ENCODE measurements at regions not wholly inside any gene's neighbourhood (a gene's known extent, or its start where the extent isn't known, plus 50 kb on each side); places are given as distances from the start of the nearest gene placed in this dataset.

DNA sequence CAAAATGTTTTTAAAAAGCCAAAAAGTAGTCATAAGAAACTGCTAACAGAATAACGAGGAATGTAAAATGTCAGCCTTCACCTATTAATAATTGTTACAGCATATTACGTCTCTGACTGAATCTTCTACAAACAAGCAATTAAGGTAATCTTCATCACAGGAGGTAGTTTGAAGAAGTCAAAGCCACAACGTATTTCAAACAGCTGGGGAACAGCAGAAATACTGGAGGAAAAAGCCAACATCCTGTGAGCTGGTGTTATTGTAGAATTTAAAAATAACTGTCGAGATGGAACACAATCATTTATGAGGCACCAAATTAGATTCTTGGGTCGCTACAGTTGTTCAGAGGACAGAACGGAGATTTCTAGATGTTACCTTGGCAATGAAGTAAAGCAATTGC, 450.5 kb downstream of the AGTPBP1 start:
- H3K4me1 ChIP-seq (ENCODE audit: control insufficient read depth in 2 of 2, insufficient read depth in 2 of 2, low read length in 1 of 2) = no peaks in the 10 kb centered on the region
- no peaks in the 10 kb centered on the region for H3K27me3 ChIP-seq (ENCODE audit: control insufficient read depth in 1 of 2, insufficient read depth in 2 of 2, low read length in 2 of 2)
- no peak overlapping the region for H3K4me3 ChIP-seq (ENCODE audit: low read depth in 1 of 2, low read length in 2 of 2)
- no peaks in the 10 kb centered on the region for H3K36me3 ChIP-seq (ENCODE audit: control insufficient read depth in 2 of 2, insufficient read depth in 2 of 2, low read length in 1 of 2)
- no peaks in the 10 kb centered on the region for H3K9me3 ChIP-seq (ENCODE audit: control insufficient read depth in 2 of 2, insufficient read depth in 1 of 2, low read depth in 1 of 2, low read length in 1 of 2)
- no peak overlapping the region for H3K27ac ChIP-seq (ENCODE audit: low read depth in 2 of 2, low read length in 1 of 2)
- 50 to 57% methylated on average over 6 of the region's 6 CpGs for WGBS, 2 donors

DNA sequence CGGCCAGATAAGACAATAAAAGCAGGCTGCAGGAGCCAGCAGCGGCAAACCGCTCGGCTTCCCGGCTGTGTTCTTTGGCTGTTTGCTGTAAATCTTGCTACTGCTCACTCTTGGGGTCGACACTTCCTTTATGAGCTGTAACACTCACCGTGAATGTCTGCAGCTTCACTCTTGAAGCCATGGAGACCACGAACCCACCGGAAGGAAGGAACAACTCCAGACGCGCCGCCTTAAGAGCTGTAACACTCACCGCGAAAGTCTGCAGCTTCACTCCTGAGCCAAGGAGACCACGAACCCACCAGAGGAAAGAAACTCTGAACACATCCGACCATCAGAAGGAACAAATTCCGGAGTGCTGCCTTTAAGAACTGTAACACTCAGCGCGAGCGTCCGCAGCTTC, 451.7 kb downstream of the AGTPBP1 start:
- 67 to 80% methylated on average over 21 of the region's 21 CpGs for WGBS, 2 donors
- H3K27ac ChIP-seq (ENCODE audit: low read depth in 2 of 2, low read length in 1 of 2) = no peak overlapping the region
- H3K9me3 ChIP-seq (ENCODE audit: control insufficient read depth in 2 of 2, insufficient read depth in 1 of 2, low read depth in 1 of 2, low read length in 1 of 2) = no peaks in the 10 kb centered on the region
- H3K36me3 ChIP-seq (ENCODE audit: control insufficient read depth in 2 of 2, insufficient read depth in 2 of 2, low read length in 1 of 2) = no peaks in the 10 kb centered on the region
- H3K27me3 ChIP-seq (ENCODE audit: control insufficient read depth in 1 of 2, insufficient read depth in 2 of 2, low read length in 2 of 2) = no peaks in the 10 kb centered on the region
- H3K4me3 ChIP-seq (ENCODE audit: low read depth in 1 of 2, low read length in 2 of 2) = no peak overlapping the region
- no peaks in the 10 kb centered on the region for H3K4me1 ChIP-seq (ENCODE audit: control insufficient read depth in 2 of 2, insufficient read depth in 2 of 2, low read length in 1 of 2)

DNA sequence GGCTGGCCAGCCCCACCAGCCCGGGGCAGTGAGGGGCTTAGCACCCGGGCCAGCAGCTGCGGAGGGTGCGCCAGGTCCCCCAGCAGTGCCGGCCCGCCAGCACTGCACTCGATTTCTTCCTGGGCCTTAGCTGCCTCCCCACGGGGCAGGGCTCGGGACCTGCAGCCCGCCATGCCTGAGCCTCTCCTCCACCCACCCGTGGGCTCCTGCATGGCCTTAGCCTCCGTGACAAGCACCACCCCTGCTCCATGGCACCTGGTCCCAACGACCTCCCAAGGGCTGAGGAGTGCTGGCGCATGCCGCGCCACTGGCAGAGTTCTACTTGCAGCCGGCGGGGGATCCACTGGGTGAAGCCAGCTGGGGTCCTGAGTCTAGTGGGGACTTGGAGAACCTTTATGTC, 452.6 kb downstream of the AGTPBP1 start:
- Histone ChIP-seq H3K27ac (ENCODE audit: low read depth in 2 of 2, low read length in 1 of 2) (no peak overlapping the region), H3K9me3 (ENCODE audit: control insufficient read depth in 2 of 2, insufficient read depth in 1 of 2, low read depth in 1 of 2, low read length in 1 of 2) (no peaks in the 10 kb centered on the region), H3K36me3 (ENCODE audit: control insufficient read depth in 2 of 2, insufficient read depth in 2 of 2, low read length in 1 of 2) (no peaks in the 10 kb centered on the region), H3K4me1 (ENCODE audit: control insufficient read depth in 2 of 2, insufficient read depth in 2 of 2, low read length in 1 of 2) (no peaks in the 10 kb centered on the region), H3K27me3 (ENCODE audit: control insufficient read depth in 1 of 2, insufficient read depth in 2 of 2, low read length in 2 of 2) (no peaks in the 10 kb centered on the region), H3K4me3 (ENCODE audit: low read depth in 1 of 2, low read length in 2 of 2) (no peak overlapping the region)
- WGBS, 2 donors = 93 to 96% methylated on average over 18 of the region's 18 CpGs

DNA sequence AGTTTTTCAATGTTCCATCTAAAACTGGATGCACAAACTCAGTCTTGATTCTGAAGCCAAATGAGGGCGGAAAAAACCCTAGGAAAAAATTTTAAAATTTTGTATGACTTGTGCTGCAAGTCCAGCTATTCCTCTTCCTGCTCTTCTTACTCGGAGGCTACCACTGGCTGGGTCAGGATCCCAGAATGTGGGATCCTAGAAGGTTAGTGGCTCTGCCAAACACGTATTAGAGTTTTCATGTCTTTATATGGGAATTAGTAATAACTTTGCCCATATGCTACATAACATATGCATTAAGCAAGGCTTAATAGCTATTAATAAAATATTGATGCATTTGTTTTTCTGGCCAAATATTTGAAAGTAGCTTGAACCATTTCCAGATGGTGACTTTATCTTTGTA, 458.3 kb downstream of the AGTPBP1 start:
- Histone ChIP-seq H3K36me3 (ENCODE audit: control insufficient read depth in 2 of 2, insufficient read depth in 2 of 2, low read length in 1 of 2) (no peaks in the 10 kb centered on the region), H3K9me3 (ENCODE audit: control insufficient read depth in 2 of 2, insufficient read depth in 1 of 2, low read depth in 1 of 2, low read length in 1 of 2) (no peaks in the 10 kb centered on the region), H3K27ac (ENCODE audit: low read depth in 2 of 2, low read length in 1 of 2) (no peak overlapping the region), H3K4me3 (ENCODE audit: low read depth in 1 of 2, low read length in 2 of 2) (no peak overlapping the region), H3K27me3 (ENCODE audit: control insufficient read depth in 1 of 2, insufficient read depth in 2 of 2, low read length in 2 of 2) (no peaks in the 10 kb centered on the region), H3K4me1 (ENCODE audit: control insufficient read depth in 2 of 2, insufficient read depth in 2 of 2, low read length in 1 of 2) (no peaks in the 10 kb centered on the region)
- WGBS, 2 donors = 72 to 75% methylated on average over 3 of the region's 3 CpGs

DNA sequence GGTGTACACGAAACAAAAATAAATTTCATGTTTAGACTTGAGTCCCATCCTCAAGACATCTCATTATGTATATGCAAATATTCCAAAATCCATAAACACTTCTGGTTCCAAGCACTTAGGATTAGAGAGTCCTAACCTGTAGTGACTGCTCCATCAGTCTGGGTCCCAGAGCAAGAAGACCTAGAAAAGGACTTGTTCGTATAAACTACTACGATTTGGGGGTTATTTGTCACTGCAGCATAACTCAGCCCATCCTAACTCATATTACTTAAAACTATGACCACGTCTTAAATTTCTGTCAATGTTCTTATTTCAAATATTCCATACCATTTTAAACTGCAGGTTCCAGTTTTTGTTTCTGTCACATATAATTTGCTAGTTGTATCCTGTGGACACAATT, 463.0 kb downstream of the AGTPBP1 start:
- H3K36me3 ChIP-seq (ENCODE audit: control insufficient read depth in 2 of 2, insufficient read depth in 2 of 2, low read length in 1 of 2) = no peaks in the 10 kb centered on the region
- H3K4me1 ChIP-seq (ENCODE audit: control insufficient read depth in 2 of 2, insufficient read depth in 2 of 2, low read length in 1 of 2) = no peaks in the 10 kb centered on the region
- no peak overlapping the region for H3K4me3 ChIP-seq (ENCODE audit: low read depth in 1 of 2, low read length in 2 of 2)
- WGBS, 2 donors = 68 to 80% methylated on average over 4 of the region's 4 CpGs
- no peaks in the 10 kb centered on the region for H3K9me3 ChIP-seq (ENCODE audit: control insufficient read depth in 2 of 2, insufficient read depth in 1 of 2, low read depth in 1 of 2, low read length in 1 of 2)
- no peaks in the 10 kb centered on the region for H3K27me3 ChIP-seq (ENCODE audit: control insufficient read depth in 1 of 2, insufficient read depth in 2 of 2, low read length in 2 of 2)
- H3K27ac ChIP-seq (ENCODE audit: low read depth in 2 of 2, low read length in 1 of 2) = no peak overlapping the region

DNA sequence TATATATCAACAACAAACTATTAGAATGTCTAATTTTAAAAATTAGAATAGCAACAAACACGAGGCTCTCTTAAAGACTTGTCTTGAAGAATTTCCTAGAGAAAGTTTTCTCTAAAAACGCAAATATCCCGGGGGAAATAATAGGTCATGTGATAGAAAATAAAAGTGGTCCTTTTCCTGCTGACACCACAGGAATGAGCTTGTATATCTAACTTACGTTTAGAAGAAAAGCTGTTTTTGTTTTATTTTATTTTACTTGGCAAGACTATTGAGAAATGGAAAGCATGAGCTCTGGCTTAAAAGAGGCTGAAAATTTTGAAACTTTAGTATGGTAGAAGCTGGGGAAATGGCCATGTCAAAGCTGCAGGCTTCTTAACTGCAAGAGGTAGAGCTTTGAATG, 465.0 kb downstream of the AGTPBP1 start:
- Histone ChIP-seq H3K36me3 (ENCODE audit: control insufficient read depth in 2 of 2, insufficient read depth in 2 of 2, low read length in 1 of 2) (no peaks in the 10 kb centered on the region), H3K9me3 (ENCODE audit: control insufficient read depth in 2 of 2, insufficient read depth in 1 of 2, low read depth in 1 of 2, low read length in 1 of 2) (no peaks in the 10 kb centered on the region), H3K4me3 (ENCODE audit: low read depth in 1 of 2, low read length in 2 of 2) (no peak overlapping the region), H3K27me3 (ENCODE audit: control insufficient read depth in 1 of 2, insufficient read depth in 2 of 2, low read length in 2 of 2) (no peaks in the 10 kb centered on the region), H3K4me1 (ENCODE audit: control insufficient read depth in 2 of 2, insufficient read depth in 2 of 2, low read length in 1 of 2) (no peaks in the 10 kb centered on the region), H3K27ac (ENCODE audit: low read depth in 2 of 2, low read length in 1 of 2) (no peak overlapping the region)
- 37 to 56% methylated on average over 4 of the region's 4 CpGs for WGBS, 2 donors

DNA sequence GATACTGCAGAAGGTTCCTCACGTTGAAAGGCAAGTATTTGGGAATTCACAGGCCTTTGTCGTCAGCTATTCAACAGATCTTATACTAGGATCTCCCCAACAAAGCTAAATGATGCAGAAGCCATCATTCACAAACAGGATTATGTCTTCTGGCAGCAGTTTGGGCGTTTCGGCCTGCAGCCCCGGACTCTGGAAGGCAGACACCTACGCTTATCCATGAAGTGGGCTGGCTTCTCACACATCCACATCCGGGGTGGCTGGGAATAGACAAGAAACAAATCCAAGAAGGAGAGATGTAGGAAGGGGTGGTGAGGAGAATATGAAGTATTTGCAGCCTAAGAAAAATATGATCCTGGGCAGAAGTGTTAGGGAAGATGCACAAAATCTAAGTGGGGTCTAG, 471.9 kb downstream of the AGTPBP1 start:
- H3K27ac ChIP-seq (ENCODE audit: low read depth in 2 of 2, low read length in 1 of 2) = no peak overlapping the region
- WGBS, 2 donors = 83 to 84% methylated on average over 7 of the region's 7 CpGs
- H3K27me3 ChIP-seq (ENCODE audit: control insufficient read depth in 1 of 2, insufficient read depth in 2 of 2, low read length in 2 of 2) = no peaks in the 10 kb centered on the region
- no peak overlapping the region for H3K4me3 ChIP-seq (ENCODE audit: low read depth in 1 of 2, low read length in 2 of 2)
- no peaks in the 10 kb centered on the region for H3K4me1 ChIP-seq (ENCODE audit: control insufficient read depth in 2 of 2, insufficient read depth in 2 of 2, low read length in 1 of 2)
- H3K36me3 ChIP-seq (ENCODE audit: control insufficient read depth in 2 of 2, insufficient read depth in 2 of 2, low read length in 1 of 2) = no peaks in the 10 kb centered on the region
- no peaks in the 10 kb centered on the region for H3K9me3 ChIP-seq (ENCODE audit: control insufficient read depth in 2 of 2, insufficient read depth in 1 of 2, low read depth in 1 of 2, low read length in 1 of 2)

DNA sequence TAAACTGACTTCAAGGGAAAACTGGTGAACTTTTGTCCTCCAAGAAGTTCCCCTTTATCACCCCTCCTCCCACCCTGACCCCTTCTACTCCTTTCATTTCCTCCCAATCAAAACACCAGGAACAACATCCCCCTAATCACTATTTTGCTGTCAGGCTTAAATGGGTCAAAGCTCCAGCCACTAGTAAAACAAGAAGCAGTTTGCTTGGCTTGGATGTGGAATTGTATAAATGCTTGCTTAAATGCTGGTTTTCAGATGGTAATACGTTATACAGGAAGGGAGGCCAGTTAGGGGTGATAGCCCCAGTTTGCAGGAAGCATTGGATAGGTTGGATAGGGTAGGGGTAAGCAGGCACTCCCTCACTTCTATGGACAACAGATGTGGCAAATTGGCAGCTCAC, 473.6 kb downstream of the AGTPBP1 start:
- no peaks in the 10 kb centered on the region for H3K27me3 ChIP-seq (ENCODE audit: control insufficient read depth in 1 of 2, insufficient read depth in 2 of 2, low read length in 2 of 2)
- WGBS, 2 donors = 45 to 56% methylated on average over 1 of the region's 1 CpG
- H3K9me3 ChIP-seq (ENCODE audit: control insufficient read depth in 2 of 2, insufficient read depth in 1 of 2, low read depth in 1 of 2, low read length in 1 of 2) = no peaks in the 10 kb centered on the region
- no peaks in the 10 kb centered on the region for H3K4me1 ChIP-seq (ENCODE audit: control insufficient read depth in 2 of 2, insufficient read depth in 2 of 2, low read length in 1 of 2)
- H3K36me3 ChIP-seq (ENCODE audit: control insufficient read depth in 2 of 2, insufficient read depth in 2 of 2, low read length in 1 of 2) = no peaks in the 10 kb centered on the region
- H3K27ac ChIP-seq (ENCODE audit: low read depth in 2 of 2, low read length in 1 of 2) = no peak overlapping the region
- no peak overlapping the region for H3K4me3 ChIP-seq (ENCODE audit: low read depth in 1 of 2, low read length in 2 of 2)

DNA sequence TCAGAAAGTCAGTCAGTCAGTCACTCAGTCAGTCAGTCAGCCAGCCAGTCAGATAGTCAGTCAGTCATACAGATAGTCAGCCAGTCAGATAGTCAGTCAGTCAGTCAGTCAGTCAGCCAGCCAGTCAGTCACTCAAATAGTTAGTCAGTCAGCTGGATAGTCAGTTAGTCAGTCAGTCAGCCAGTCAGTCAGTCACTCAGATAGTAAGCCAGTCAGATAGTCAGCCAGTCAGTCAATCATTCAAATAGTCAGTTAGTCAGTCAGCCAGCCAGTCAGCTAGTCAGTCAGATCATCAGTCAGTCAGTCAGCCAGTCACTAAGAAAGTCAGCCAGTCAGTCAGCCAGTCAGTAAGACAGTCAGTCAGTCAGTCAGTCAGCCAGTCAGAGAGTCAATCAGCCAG, 477.1 kb downstream of the AGTPBP1 start:
- no peaks in the 10 kb centered on the region for H3K9me3 ChIP-seq (ENCODE audit: control insufficient read depth in 2 of 2, insufficient read depth in 1 of 2, low read depth in 1 of 2, low read length in 1 of 2)
- H3K27me3 ChIP-seq (ENCODE audit: control insufficient read depth in 1 of 2, insufficient read depth in 2 of 2, low read length in 2 of 2) = no peaks in the 10 kb centered on the region
- H3K27ac ChIP-seq (ENCODE audit: low read depth in 2 of 2, low read length in 1 of 2) = no peak overlapping the region
- no peak overlapping the region for H3K4me3 ChIP-seq (ENCODE audit: low read depth in 1 of 2, low read length in 2 of 2)
- no peaks in the 10 kb centered on the region for H3K36me3 ChIP-seq (ENCODE audit: control insufficient read depth in 2 of 2, insufficient read depth in 2 of 2, low read length in 1 of 2)
- H3K4me1 ChIP-seq (ENCODE audit: control insufficient read depth in 2 of 2, insufficient read depth in 2 of 2, low read length in 1 of 2) = no peaks in the 10 kb centered on the region

DNA sequence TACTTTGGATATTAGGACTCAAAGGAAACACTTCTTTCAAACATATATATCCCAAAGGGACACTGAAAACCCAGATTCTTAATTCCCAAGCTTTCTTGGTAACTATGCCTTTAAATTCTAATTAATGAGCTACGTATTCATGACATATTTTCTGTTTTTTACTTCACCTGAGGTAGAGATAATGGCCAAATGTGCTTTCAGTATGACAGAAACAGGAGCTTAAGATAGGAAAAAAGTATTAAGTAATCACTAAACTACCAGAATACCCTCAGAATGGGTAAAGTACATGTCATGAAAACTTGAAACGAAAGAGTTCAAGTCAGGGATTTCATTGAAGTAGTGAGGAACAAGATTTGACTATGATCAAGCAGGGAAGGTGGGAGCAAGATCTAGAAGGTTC, 478.5 kb downstream of the AGTPBP1 start:
- Histone ChIP-seq H3K27ac (ENCODE audit: low read depth in 2 of 2, low read length in 1 of 2) (no peak overlapping the region), H3K27me3 (ENCODE audit: control insufficient read depth in 1 of 2, insufficient read depth in 2 of 2, low read length in 2 of 2) (no peaks in the 10 kb centered on the region), H3K36me3 (ENCODE audit: control insufficient read depth in 2 of 2, insufficient read depth in 2 of 2, low read length in 1 of 2) (no peaks in the 10 kb centered on the region), H3K9me3 (ENCODE audit: control insufficient read depth in 2 of 2, insufficient read depth in 1 of 2, low read depth in 1 of 2, low read length in 1 of 2) (no peaks in the 10 kb centered on the region), H3K4me3 (ENCODE audit: low read depth in 1 of 2, low read length in 2 of 2) (no peak overlapping the region), H3K4me1 (ENCODE audit: control insufficient read depth in 2 of 2, insufficient read depth in 2 of 2, low read length in 1 of 2) (no peaks in the 10 kb centered on the region)
- 65 to 85% methylated on average over 2 of the region's 2 CpGs for WGBS, 2 donors
